Loucy (cell line): ENCODE measurements at regions not wholly inside any gene's neighbourhood (a gene's known extent, or its start where the extent isn't known, plus 50 kb on each side); places are given as distances from the start of the nearest gene placed in this dataset.

Source experiments
- EZH2phosphoT487 ChIP-seq: fragments of 200-600 bp; IDR thresholded peaks from 2 replicates; pipeline ENCODE4 v1.6.1; 2018; ENCODE audit warnings: antibody characterized with exemption, mild to moderate bottlenecking, moderate library complexity, borderline replicate concordance
- TF ChIP-seq, protein P1 (sequence below): fragments of 200-600 bp; sonication (generic); conservative IDR thresholded peaks from 2 replicates; pipeline ENCODE4 v1.5.1; 2014; ENCODE audit warnings: mild to moderate bottlenecking, antibody characterized with exemption, low read length

DNA sequence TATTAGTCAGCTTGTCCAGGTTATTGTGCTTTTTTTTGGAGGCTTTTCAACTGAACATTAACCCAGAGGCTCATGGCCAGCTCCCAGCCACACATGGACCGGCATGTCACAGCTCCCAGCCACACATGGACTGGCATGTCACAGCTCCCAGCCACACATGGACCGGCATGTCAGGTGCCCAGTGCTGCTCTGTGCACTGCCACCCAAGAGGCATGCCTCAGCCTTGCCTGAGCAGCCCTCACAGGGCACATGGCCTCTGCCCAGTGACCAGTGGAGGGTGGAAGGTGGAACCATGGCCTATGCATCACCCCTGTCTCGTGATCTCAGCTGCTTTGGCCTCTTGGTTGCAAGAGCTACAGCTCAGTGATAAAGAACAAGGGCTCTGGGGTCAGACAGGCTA lies 119.8 kb downstream of the OAT start:
- TF ChIP-seq, protein P1, sequence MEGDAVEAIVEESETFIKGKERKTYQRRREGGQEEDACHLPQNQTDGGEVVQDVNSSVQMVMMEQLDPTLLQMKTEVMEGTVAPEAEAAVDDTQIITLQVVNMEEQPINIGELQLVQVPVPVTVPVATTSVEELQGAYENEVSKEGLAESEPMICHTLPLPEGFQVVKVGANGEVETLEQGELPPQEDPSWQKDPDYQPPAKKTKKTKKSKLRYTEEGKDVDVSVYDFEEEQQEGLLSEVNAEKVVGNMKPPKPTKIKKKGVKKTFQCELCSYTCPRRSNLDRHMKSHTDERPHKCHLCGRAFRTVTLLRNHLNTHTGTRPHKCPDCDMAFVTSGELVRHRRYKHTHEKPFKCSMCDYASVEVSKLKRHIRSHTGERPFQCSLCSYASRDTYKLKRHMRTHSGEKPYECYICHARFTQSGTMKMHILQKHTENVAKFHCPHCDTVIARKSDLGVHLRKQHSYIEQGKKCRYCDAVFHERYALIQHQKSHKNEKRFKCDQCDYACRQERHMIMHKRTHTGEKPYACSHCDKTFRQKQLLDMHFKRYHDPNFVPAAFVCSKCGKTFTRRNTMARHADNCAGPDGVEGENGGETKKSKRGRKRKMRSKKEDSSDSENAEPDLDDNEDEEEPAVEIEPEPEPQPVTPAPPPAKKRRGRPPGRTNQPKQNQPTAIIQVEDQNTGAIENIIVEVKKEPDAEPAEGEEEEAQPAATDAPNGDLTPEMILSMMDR, result no peak
- TF ChIP-seq EZH2phosphoT487, result no peak
